Esophagus (tissue), 2 donors: ENCODE measurements at regions not wholly inside any gene's neighbourhood (a gene's known extent, or its start where the extent isn't known, plus 50 kb on each side); places are given as distances from the start of the nearest gene placed in this dataset.
"Not testable (repeated sequence)": the region's sequence is repeated elsewhere in the genome, so short reads cannot be mapped to it uniquely, and the experiment has no call there.

Experiments
- H3K27ac ChIP-seq, 2 donors: one replicate each; pipeline ENCODE4 v1.5.1; 2013; ENCODE audit warnings: low read depth in 2 of 2, mild to moderate bottlenecking in 2 of 2, inconsistent platforms in 1 of 2, low read length in 1 of 2, moderate library complexity in 1 of 2
- H3K27me3 ChIP-seq, 2 donors: one replicate each; pipeline ENCODE4 v1.6.1; 2013; ENCODE audit warnings: low read length in 2 of 2, control low read depth in 1 of 2, mild to moderate bottlenecking in 1 of 2; ENCODE audit not compliant: insufficient read depth in 2 of 2, control insufficient read depth in 1 of 2
- H3K36me3 ChIP-seq, 2 donors: one replicate each; pipeline ENCODE4 v1.6.1; 2013; ENCODE audit warnings: low read length in 1 of 2; ENCODE audit not compliant: control insufficient read depth in 2 of 2, insufficient read depth in 2 of 2
- H3K4me1 ChIP-seq, 2 donors: one replicate each; pipeline ENCODE4 v1.6.1; 2013; ENCODE audit warnings: low read length in 1 of 2; ENCODE audit not compliant: control insufficient read depth in 2 of 2, insufficient read depth in 2 of 2
- H3K4me3 ChIP-seq, 2 donors: one replicate each; pipeline ENCODE4 v1.5.1; 2013; ENCODE audit warnings: low read length in 2 of 2, mild to moderate bottlenecking in 2 of 2, low read depth in 1 of 2, moderate library complexity in 1 of 2
- H3K9me3 ChIP-seq, 2 donors: one replicate each; pipeline ENCODE4 v1.6.1; 2013; ENCODE audit warnings: mild to moderate bottlenecking in 2 of 2, low read depth in 1 of 2, low read length in 1 of 2, moderate library complexity in 1 of 2; ENCODE audit not compliant: control insufficient read depth in 2 of 2, insufficient read depth in 1 of 2
- WGBS, 2 donors: extraction: QIAGEN DNeasy Blood & Tissue Kit; methylation state at CpG; one replicate each; pipeline ENCODE4 v1.1.7; 2013; 5-methylcytosine and 5-hydroxymethylcytosine counted together
- donor health status: healthy with polysubstance abuse.
- donor health status: Bipolar disorder and iron deficiency.

DNA sequence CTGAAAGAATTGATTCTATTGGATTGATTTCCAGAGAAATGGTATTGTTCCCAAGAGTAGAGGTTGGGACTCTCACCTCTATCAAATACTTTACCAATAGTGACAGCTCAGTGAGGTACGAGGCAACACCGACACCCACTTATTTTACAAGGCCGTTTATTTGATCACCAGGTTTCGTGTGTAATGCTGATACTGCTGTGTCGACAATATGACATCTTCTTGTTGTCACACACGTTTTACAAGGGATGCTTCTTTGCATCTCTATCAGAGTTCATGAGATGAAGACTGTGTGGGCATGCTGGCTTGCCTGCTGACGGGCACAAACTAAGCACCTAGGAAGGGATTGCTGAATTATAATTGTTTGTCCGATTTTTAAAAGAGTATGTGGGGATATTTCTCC lies 217.8 kb upstream of the EGLN3 start:
- Histone ChIP-seq H3K4me3 (no peak overlapping the region), H3K27me3 (no peaks in the 10 kb centered on the region), H3K9me3 (no peaks in the 10 kb centered on the region), H3K4me1 (no peaks in the 10 kb centered on the region), H3K36me3 (no peaks in the 10 kb centered on the region), H3K27ac (no peak overlapping the region)
- WGBS, 2 donors = 86 to 87% methylated on average over 8 of the region's 8 CpGs

DNA sequence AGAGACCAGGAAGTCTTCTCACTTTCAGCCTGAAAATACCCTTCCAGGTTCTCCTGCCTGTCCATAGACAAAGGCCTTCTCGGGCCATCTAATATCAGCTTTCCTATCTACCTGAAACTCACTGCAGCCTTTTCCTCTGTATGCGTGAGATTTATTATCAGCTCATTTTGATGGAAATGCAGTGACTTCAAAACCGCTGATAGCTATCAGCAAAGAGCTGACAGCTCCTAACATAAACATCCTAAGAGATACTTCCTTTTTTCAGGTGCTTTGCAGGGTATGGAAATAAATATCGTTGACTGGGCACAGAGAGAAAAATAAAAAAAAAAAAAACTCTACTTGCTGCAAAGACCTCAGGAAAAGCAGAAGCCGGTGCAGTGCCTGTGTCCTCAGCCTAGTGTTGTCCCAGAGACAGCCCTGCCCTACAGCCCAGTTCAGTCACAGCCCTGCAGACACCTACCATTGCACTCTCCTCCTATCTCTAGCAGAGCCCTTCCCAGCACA lies 215.0 kb upstream of the EGLN3 start:
- H3K27me3 ChIP-seq = no peaks in the 10 kb centered on the region
- H3K4me3 ChIP-seq = no peak overlapping the region
- 70 to 76% methylated on average over 5 of the region's 5 CpGs for WGBS, 2 donors
- H3K36me3 ChIP-seq = no peaks in the 10 kb centered on the region
- no peak overlapping the region for H3K27ac ChIP-seq
- no peaks in the 10 kb centered on the region for H3K9me3 ChIP-seq
- no peaks in the 10 kb centered on the region for H3K4me1 ChIP-seq

DNA sequence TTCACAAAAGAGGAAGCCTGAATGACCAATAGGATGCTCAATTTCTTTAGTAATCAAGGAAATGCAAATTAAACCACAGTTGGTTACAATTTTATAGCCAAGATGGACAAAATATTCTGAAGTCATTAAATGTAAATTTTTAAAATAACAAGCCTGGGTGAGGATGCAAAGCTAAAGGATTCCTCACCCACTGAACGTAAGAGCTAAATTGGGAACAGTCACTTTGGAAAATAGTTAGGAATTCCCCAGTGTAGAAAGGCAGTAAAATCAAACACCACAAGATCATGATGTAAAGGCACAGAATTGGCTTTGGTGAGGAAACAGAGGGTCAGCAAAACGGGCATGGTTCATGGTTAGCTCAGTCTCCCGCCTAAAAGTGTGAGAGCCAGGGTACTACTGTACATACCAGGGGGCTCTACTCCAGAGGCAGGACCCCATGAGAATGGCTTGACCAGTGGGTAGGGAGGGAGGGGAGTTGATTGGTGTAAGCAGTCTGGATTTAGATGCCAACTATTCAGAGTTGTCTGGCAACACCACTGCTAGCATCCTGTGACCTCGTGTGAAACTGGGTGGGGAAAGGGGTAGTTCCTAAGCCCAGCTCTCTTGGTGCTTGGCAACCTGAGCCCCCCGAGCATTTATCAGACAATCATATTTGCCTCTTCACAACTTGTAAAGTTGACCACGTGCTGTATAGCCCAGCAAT lies 213.4 kb upstream of the EGLN3 start:
- WGBS, 2 donors = 58 to 61% methylated on average over 6 of the region's 6 CpGs
- H3K4me1 ChIP-seq = no peaks in the 10 kb centered on the region
- H3K27me3 ChIP-seq = no peaks in the 10 kb centered on the region
- H3K9me3 ChIP-seq = no peaks in the 10 kb centered on the region
- H3K36me3 ChIP-seq = no peaks in the 10 kb centered on the region
- H3K4me3 ChIP-seq = no peak overlapping the region
- H3K27ac ChIP-seq = no peak overlapping the region

DNA sequence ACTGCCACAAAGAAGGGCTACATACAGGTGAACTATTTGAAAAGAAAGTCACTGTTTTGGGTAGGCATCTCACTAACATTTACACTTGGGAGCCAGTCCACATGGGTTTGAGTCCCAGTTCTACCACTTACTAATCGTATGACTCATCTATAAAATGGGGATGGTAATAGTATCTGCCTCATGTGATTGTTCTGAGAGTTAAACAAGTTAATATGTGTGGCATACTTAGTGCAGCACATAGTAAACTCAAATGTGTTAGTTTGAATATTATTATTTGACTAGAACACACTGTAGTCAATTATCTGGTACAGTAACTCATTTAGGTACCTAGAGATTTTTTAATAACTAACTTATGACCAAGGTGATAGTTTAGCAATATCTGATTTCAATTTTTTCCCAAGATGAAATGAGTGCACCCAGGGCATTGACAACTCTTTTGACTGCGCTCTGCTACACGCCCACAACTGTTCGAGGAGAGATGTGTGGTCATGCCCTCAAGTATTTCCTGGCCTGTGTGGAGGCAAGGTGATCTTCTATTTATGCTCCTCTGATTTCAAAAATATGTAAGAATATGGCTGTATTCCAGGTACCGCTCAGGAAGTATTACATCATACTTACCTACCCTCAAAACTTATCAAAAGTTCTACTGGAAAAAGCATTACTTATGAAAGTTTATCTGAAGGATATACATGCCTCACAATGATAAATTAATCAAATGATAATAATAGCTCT lies 210.6 kb upstream of the EGLN3 start:
- no peak overlapping the region for H3K27ac ChIP-seq
- no peak overlapping the region for H3K4me3 ChIP-seq
- 53 to 62% methylated on average over 5 of the region's 5 CpGs for WGBS, 2 donors

DNA sequence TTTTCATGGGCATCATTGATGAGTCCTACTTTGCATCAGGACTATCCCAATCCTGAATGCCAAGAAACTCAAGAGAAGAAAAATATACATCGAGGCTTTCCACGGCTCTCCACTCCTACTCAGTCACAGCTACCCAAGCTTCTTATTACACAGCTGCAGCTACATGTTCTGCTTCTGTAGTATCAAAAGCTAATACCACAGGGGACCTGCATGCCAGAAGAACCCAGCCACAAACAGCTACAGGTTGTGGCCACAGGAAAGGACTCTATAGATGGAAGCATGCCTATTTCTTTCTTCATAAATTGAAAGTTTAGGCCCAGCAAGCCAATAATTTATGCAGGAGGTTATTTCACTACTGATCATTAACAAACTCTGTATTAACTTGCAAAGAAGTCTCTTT lies 209.7 kb upstream of the EGLN3 start:
- no peak overlapping the region for H3K4me3 ChIP-seq
- H3K9me3 ChIP-seq = no peaks in the 10 kb centered on the region
- H3K27ac ChIP-seq = no peak overlapping the region
- 84 to 89% methylated on average over 2 of the region's 2 CpGs for WGBS, 2 donors
- H3K27me3 ChIP-seq = no peaks in the 10 kb centered on the region
- H3K36me3 ChIP-seq = no peaks in the 10 kb centered on the region
- H3K4me1 ChIP-seq = no peaks in the 10 kb centered on the region

More for the DNA sequence above, 210.6 kb upstream of the EGLN3 start:
- no peaks in the 10 kb centered on the region for H3K9me3 ChIP-seq
- no peaks in the 10 kb centered on the region for H3K27me3 ChIP-seq
- H3K36me3 ChIP-seq = no peaks in the 10 kb centered on the region
- no peaks in the 10 kb centered on the region for H3K4me1 ChIP-seq

DNA sequence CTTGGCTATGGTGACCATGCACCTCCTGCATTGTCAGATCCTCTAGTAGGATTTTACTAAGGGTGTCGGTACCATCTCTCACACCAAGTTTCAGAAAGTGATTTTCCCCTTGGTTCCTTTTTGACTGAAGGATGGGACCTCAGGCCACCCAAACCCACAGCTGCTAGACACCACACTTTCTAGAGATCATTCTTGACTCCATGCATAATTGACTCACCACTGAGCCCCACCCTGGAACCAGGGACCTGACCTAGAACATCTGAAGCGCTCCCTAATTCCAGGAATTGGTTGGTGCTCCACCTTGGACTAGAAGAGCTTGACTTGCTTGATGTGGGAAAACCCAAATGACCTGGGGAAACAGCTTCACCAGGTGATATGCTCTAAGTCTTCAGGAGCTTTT lies 206.8 kb upstream of the EGLN3 start:
- H3K27me3 ChIP-seq = no peaks in the 10 kb centered on the region
- H3K36me3 ChIP-seq = no peaks in the 10 kb centered on the region
- no peak overlapping the region for H3K4me3 ChIP-seq
- H3K27ac ChIP-seq = no peak overlapping the region
- H3K4me1 ChIP-seq = no peaks in the 10 kb centered on the region
- H3K9me3 ChIP-seq = no peaks in the 10 kb centered on the region
- 82 to 86% methylated on average over 2 of the region's 2 CpGs for WGBS, 2 donors

DNA sequence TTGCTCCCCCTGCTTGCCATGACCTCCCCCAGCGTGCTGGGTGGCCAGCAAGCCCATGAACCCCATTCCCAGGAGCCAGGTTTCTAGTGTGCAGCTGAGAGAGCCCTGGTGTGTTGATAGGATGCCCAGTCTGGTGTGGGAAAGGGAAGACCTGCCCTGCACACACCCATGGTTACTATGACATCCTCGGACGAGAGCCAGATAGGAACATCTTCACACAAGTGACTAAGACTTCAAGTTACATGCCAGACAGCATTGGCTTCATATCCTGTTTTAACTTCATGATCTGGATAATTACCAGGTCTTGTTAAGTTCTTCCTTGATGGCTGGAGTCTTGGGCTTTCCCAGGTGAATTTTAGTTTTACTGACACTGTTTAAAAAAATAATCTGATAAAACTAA lies 196.6 kb upstream of the EGLN3 start:
- Histone ChIP-seq H3K27me3 (no peaks in the 10 kb centered on the region), H3K4me1 (peaks cover 0 to 3% of the 10 kb centered on the region in 2 donors), H3K4me3 (no peak overlapping the region), H3K9me3 (peaks cover 0 to 3% of the 10 kb centered on the region in 2 donors), H3K27ac (no peak overlapping the region), H3K36me3 (no peaks in the 10 kb centered on the region)
- 31 to 37% methylated on average over 3 of the region's 3 CpGs for WGBS, 2 donors

DNA sequence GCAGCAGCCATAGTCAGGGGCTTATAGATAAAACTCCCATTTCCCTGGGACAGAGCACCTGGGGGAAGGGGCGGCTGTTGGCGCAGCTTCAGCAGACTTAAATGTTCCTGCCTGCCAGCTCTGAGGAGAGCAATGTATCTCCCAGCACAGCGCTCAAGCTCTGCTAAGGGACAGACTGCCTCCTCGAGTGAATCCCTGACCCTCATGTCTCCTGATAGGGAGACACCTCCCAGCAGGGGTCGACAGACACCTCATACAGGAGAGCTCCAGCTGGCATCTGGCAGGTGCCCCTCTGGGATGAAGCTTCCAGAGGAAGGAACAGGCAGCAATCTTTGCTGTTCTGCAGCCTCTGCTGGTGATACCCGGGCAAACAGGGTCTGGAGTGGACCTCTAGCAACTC lies 189.3 kb upstream of the EGLN3 start:
- not testable (repeated sequence) for H3K27me3 ChIP-seq, H3K4me1 ChIP-seq, H3K4me3 ChIP-seq, H3K9me3 ChIP-seq, H3K36me3 ChIP-seq
- peak overlapping the region in 1 of 2 donors; percentile 54 for H3K27ac ChIP-seq
- 38 to 50% methylated on average over 6 of the region's 6 CpGs for WGBS, 2 donors

DNA sequence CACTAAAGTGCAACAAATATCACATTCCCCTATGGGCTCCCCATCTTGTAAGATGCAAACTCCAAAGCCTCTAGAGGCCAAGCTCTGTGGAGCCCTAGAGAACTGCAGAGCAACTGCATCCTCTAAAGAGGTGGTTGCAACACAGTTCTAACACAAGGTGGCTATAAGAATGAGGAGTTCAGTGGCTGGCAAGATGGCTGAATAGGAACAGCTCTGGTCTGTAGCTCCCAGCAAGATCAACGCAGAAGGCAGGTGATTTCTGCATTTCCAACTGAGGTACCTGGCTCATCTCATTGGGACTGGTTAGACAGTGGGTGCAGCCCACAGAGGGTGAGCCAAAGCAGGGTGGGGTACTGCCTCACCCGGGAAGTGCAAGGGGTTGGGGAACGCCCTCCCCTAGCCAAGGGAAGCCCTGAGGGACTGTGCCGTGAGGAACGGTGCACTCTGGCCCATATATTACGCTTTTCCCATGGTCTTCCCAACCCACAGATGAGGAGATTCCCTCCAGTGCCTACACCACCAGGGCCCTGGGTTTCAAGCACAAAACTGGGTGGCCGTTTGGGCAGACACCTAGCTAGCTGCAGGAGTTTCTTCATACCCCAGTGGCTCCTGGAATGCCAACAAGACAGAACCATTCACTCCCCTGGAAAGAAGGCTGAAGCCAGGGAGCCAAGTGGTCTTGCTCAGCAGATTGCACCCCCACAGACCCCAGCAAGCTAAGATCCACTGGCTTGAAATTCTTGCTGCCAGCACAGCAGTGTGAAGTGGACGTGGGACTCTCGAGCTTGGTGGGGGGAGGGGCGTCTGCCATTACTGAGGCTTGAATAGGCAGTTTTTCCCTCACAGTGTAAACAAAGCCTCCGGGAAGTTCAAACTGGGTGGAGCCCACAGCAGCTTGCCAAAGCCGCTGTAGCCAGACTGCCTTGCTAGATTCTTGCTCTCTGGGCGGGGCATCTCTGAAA lies 188.6 kb upstream of the EGLN3 start:
- not testable (repeated sequence) for H3K36me3 ChIP-seq, H3K9me3 ChIP-seq, H3K4me3 ChIP-seq, H3K27me3 ChIP-seq, H3K4me1 ChIP-seq
- WGBS, 2 donors = 34 to 42% methylated on average over 13 of the region's 13 CpGs
- H3K27ac ChIP-seq = peak overlapping the region; percentile 35 to 92
